ENCODE measurements at regions not wholly inside any gene's neighbourhood (a gene's known extent, or its start where the extent isn't known, plus 50 kb on each side); places are given as distances from the start of the nearest gene placed in this dataset.

DNA sequence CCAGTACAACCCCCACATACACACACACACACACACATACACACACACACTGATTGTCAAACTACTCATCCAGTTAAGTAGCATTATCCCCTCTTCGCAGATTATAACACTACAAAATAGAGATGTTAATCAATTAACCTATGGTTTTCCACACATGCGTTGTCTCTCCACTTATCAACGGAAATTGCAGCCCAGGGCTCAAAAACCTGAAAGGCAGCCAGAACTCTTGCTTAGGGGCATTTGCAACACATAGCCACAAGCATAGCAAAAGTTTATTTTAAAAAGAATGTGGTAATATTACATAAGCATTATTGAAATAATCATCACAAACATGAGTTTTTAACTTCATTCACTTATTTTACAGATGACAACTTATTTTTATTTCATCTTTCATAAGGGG is 265.8 kb downstream of the SLC16A7 start:
- TF ChIP-seq, protein P1, sequence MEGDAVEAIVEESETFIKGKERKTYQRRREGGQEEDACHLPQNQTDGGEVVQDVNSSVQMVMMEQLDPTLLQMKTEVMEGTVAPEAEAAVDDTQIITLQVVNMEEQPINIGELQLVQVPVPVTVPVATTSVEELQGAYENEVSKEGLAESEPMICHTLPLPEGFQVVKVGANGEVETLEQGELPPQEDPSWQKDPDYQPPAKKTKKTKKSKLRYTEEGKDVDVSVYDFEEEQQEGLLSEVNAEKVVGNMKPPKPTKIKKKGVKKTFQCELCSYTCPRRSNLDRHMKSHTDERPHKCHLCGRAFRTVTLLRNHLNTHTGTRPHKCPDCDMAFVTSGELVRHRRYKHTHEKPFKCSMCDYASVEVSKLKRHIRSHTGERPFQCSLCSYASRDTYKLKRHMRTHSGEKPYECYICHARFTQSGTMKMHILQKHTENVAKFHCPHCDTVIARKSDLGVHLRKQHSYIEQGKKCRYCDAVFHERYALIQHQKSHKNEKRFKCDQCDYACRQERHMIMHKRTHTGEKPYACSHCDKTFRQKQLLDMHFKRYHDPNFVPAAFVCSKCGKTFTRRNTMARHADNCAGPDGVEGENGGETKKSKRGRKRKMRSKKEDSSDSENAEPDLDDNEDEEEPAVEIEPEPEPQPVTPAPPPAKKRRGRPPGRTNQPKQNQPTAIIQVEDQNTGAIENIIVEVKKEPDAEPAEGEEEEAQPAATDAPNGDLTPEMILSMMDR (IDR thresholded peaks at IDR 0.05) = no peak
- no peak for TF ChIP-seq POLR2A (IDR thresholded peaks at IDR 0.05)
